K562 (cell line): ENCODE measurements at regions not wholly inside any gene's neighbourhood (a gene's known extent, or its start where the extent isn't known, plus 50 kb on each side); places are given as distances from the start of the nearest gene placed in this dataset.

Experiments used
- ATAC-seq: fragments of 200-7000 bp; cut with Tn5 transposase; 3 replicates; pipeline ENCODE4 v1.9.1; 2020; ENCODE audit warnings: moderate library complexity
- BruUV-seq: library from RNA; stranded (reverse); fragments of 400-500 nt; replicated peaks from 2 replicates; lab custom pipeline; 2021; lab: Mats Ljungman, UMichigan
- CTCF ChIA-PET: fragments of 300-600 bp; formaldehyde crosslinking; extraction: SDS; loops from one replicate; lab custom pipeline; 2021; ENCODE audit warnings: low intra/inter-chr PET ratio; lab: Yijun Ruan, JAX
- POLR2A ChIA-PET: fragments of 300-600, 350-650 bp; sonication (Branson Sonifier 250); formaldehyde crosslinking; extraction: SDS; loops from one replicate; lab custom pipeline; 2021; ENCODE audit warnings: antibody characterized with exemption, inconsistent platforms; lab: Yijun Ruan, JAX
- DNase-seq, 4 experiments: peaks; one replicate each; pipeline versions ENCODE4 v3.0.0 to v3.0.0-alpha.2; 2011 to 2018; ENCODE audit warnings: low spot score in 3 of 4, mixed read lengths in 3 of 4; ENCODE audit errors: extremely low read depth in 1 of 4
- FAIRE-seq: peaks from 2 replicates; lab custom pipeline; 2011; peaks lifted over from hg19 to GRCh38; lab: Jason Lieb, UNC
- H2AFZ ChIP-seq: 2 replicates; pipeline ENCODE4 v1.6.0; 2011; ENCODE audit warnings: low read depth, low read length, control low read depth, inconsistent platforms
- H3K27ac ChIP-seq: fragments of 200-600 bp; 3 replicates; pipeline ENCODE4 v1.8.0; 2011; ENCODE audit warnings: low read depth, mild to moderate bottlenecking, control low read depth, inconsistent platforms, low read length, moderate library complexity, mixed read lengths; ENCODE audit errors: extremely low read depth
- H3K27me3 ChIP-seq, 2 experiments: fragments of 300-600 bp in 1 of 2; 2 replicates in 1 of 2; 3 replicates in 1 of 2; pipeline versions ENCODE4 v1.6.0 to v1.8.0; 2011; ENCODE audit warnings: inconsistent platforms in 2 of 2, low read length in 2 of 2, mild to moderate bottlenecking in 1 of 2, mixed read lengths in 1 of 2, moderate library complexity in 1 of 2; ENCODE audit not compliant: control insufficient read depth in 2 of 2, insufficient read depth in 2 of 2
- H3K36me3 ChIP-seq: fragments of 300-600 bp; 3 replicates; pipeline ENCODE4 v1.8.0; 2011; ENCODE audit warnings: mild to moderate bottlenecking, low read length, inconsistent platforms; ENCODE audit not compliant: control insufficient read depth, insufficient read depth
- H3K4me1 ChIP-seq, 2 experiments: fragments of 200-600 bp in 1 of 2; replicated peaks in 1 of 2; 2 replicates in 1 of 2; 3 replicates in 1 of 2; pipeline versions ENCODE4 v1.5.1 to v1.8.0; 2011; ENCODE audit warnings: inconsistent platforms in 2 of 2, low read length in 2 of 2, mild to moderate bottlenecking in 1 of 2, mixed read lengths in 1 of 2, moderate library complexity in 1 of 2; ENCODE audit not compliant: control insufficient read depth in 2 of 2, insufficient read depth in 2 of 2
- H3K4me2 ChIP-seq: 2 replicates; pipeline ENCODE4 v1.6.1; 2011; ENCODE audit warnings: low read length, control low read depth, inconsistent platforms, mixed read lengths; ENCODE audit not compliant: insufficient read depth
- H3K4me3 ChIP-seq: fragments of 200-600 bp; sonication (generic), shearing (Covaris generic); 2 replicates; pipeline ENCODE4 v1.5.1; 2016; ENCODE audit warnings: control low read depth, inconsistent platforms
- H3K79me2 ChIP-seq: fragments of 200-600 bp; 3 replicates; pipeline ENCODE4 v1.8.0; 2011; ENCODE audit warnings: low read length, inconsistent platforms; ENCODE audit not compliant: control insufficient read depth, insufficient read depth
- H3K9ac ChIP-seq, 2 experiments: 2 replicates each; pipeline versions ENCODE4 v1.6.0 to v1.6.1; 2011; ENCODE audit warnings: low read depth in 2 of 2, low read length in 2 of 2, control low read depth in 1 of 2, inconsistent platforms in 1 of 2, mild to moderate bottlenecking in 1 of 2, mixed read lengths in 1 of 2; ENCODE audit not compliant: insufficient read depth in 1 of 2
- H3K9me1 ChIP-seq: one replicate; pipeline ENCODE4 v1.6.0; 2011; ENCODE audit warnings: inconsistent platforms, mild to moderate bottlenecking, low read length, moderate library complexity; ENCODE audit not compliant: control insufficient read depth, insufficient read depth
- H3K9me3 ChIP-seq: replicated peaks from 2 replicates; pipeline ENCODE4 v1.5.1; 2011; ENCODE audit warnings: low read depth, low read length, inconsistent platforms; ENCODE audit not compliant: control insufficient read depth, insufficient read depth
- H4K20me1 ChIP-seq: replicated peaks from 2 replicates; pipeline ENCODE4 v1.6.1; 2011; ENCODE audit warnings: low read length, inconsistent platforms, mixed read lengths; ENCODE audit not compliant: control insufficient read depth, insufficient read depth
- ADNP ChIP-seq: fragments of 200-800 bp; sonication (Bioruptor generic); IDR thresholded peaks from 2 replicates; pipeline ENCODE4 v1.6.1; 2016; ENCODE audit warnings: missing genetic modification characterization, missing compliant biosample characterization
- ARNT ChIP-seq, 2 experiments: fragments of 450-650 bp; IDR thresholded peaks; 2 replicates each; pipeline ENCODE4 v1.6.1; 2016; ENCODE audit warnings: mild to moderate bottlenecking in 1 of 2
- BCOR ChIP-seq: fragments of 450-650 bp; IDR thresholded peaks from 2 replicates; pipeline ENCODE4 v1.6.1; 2016
- BRD4 ChIP-seq: fragments of 200-600 bp; sonication (generic); IDR thresholded peaks from 2 replicates; pipeline ENCODE4 v1.6.1; 2017; ENCODE audit warnings: inconsistent platforms
- CBX1 ChIP-seq: sonication (generic); IDR thresholded peaks from 2 replicates; pipeline ENCODE4 v1.6.1; 2016; ENCODE audit warnings: antibody characterized with exemption, low read depth, mild to moderate bottlenecking
- CBX3 ChIP-seq, 2 experiments: IDR thresholded peaks; 1 replicate in 1 of 2; 2 replicates in 1 of 2; pipeline ENCODE4 v1.6.1; 2012; ENCODE audit warnings: inconsistent platforms in 2 of 2, low read length in 2 of 2, borderline replicate concordance in 1 of 2, control low read depth in 1 of 2
- ELF1 ChIP-seq: fragments of 200-800 bp; sonication (Bioruptor generic); IDR thresholded peaks from 2 replicates; pipeline ENCODE4 v1.6.1; 2016; ENCODE audit warnings: missing genetic modification characterization, missing compliant biosample characterization
- HDAC2 ChIP-seq: fragments of 450-650 bp; IDR thresholded peaks from 2 replicates; pipeline ENCODE4 v1.6.1; 2016; ENCODE audit warnings: mild to moderate bottlenecking
- HLTF ChIP-seq: fragments of 450-650 bp; IDR thresholded peaks from 2 replicates; pipeline ENCODE4 v1.6.1; 2016
- KDM1A ChIP-seq, 2 experiments: fragments of 450-650 bp; IDR thresholded peaks; 2 replicates each; pipeline ENCODE4 v1.6.1; 2016; ENCODE audit warnings: mild to moderate bottlenecking in 2 of 2
- RBM25 ChIP-seq: fragments of 200-400 bp; formaldehyde crosslinking; IDR thresholded peaks from 2 replicates; pipeline ENCODE4 v1.6.1; 2018; ENCODE audit warnings: low read length, low read depth, moderate library complexity; ENCODE audit not compliant: severe bottlenecking
- RCOR1 ChIP-seq, 2 experiments: IDR thresholded peaks; 2 replicates each; pipeline ENCODE4 v1.6.1; 2012; ENCODE audit warnings: low read depth in 2 of 2, low read length in 2 of 2, borderline replicate concordance in 1 of 2, improper control_type of control experiment in 1 of 2
- TAL1 ChIP-seq: fragments of 450-650 bp; IDR thresholded peaks from 2 replicates; pipeline ENCODE4 v1.6.1; 2016; ENCODE audit warnings: mild to moderate bottlenecking
- TBL1XR1 ChIP-seq, 2 experiments: IDR thresholded peaks; 2 replicates each; pipeline ENCODE4 v1.6.1; 2012; ENCODE audit warnings: improper control_type of control experiment in 2 of 2, low read length in 2 of 2, mild to moderate bottlenecking in 1 of 2
- TRIM24 ChIP-seq, 2 experiments: fragments of 450-650 bp; IDR thresholded peaks; 2 replicates each; pipeline ENCODE4 v1.6.1; 2016
- TRIM28 ChIP-seq: fragments of 450-650 bp; IDR thresholded peaks from 2 replicates; pipeline ENCODE4 v1.6.1; 2017
- WHSC1 ChIP-seq: IDR thresholded peaks from one replicate; pipeline ENCODE4 v1.6.1; 2012; ENCODE audit warnings: low read length, control low read depth, inconsistent platforms
- ZBTB17 ChIP-seq: fragments of 450-650 bp; formaldehyde crosslinking; IDR thresholded peaks from 2 replicates; pipeline ENCODE4 v1.4.0; 2020; ENCODE audit warnings: mild to moderate bottlenecking
- ZKSCAN1 ChIP-seq: fragments of 150-350 bp; IDR thresholded peaks from 2 replicates; pipeline ENCODE4 v1.6.1; 2016; ENCODE audit warnings: low read depth, low read length
- ZNF184 ChIP-seq: sonication (generic); formaldehyde crosslinking; IDR thresholded peaks from 2 replicates; pipeline ENCODE4 v1.5.0; 2020; ENCODE audit warnings: missing genetic modification reagents
- ZNF263 ChIP-seq: sonication (generic); formaldehyde crosslinking; IDR thresholded peaks from 2 replicates; pipeline ENCODE4 v1.8.0; 2022; ENCODE audit warnings: mild to moderate bottlenecking, missing genetic modification reagents, borderline replicate concordance
- ZNF282 ChIP-seq: sonication (generic); formaldehyde crosslinking; IDR thresholded peaks from 2 replicates; pipeline ENCODE4 v1.8.1; 2023; ENCODE audit warnings: missing genetic modification reagents
- ZSCAN29 ChIP-seq: fragments of 450-650 bp; IDR thresholded peaks from 2 replicates; pipeline ENCODE4 v1.6.1; 2017
- WGBS: fragments of 100-300 bp; shearing (Covaris generic); methylation state at CpG from one replicate; pipeline ENCODE4 v1.1.6; 2016; ENCODE audit warnings: low coverage, mixed read lengths; ENCODE audit not compliant: insufficient coverage; ENCODE audit errors: missing lambda C conversion rate; 5-methylcytosine and 5-hydroxymethylcytosine counted together
- in situ Hi-C: fragments of 300-500 bp; cut with MboI; formaldehyde crosslinking; loops from 4 replicates; pipeline ENCODE4 v1.15.0; 2018; ENCODE audit warnings: inconsistent platforms, mixed read lengths
- intact Hi-C: fragments of 100-400 bp; cut with micrococcal nuclease; formaldehyde crosslinking; loops from 2 replicates; pipeline ENCODE4 v1.14.2; 2022
- TF ChIP-seq, protein P1 (sequence below): fragments of 450-650 bp; IDR thresholded peaks from one replicate; pipeline ENCODE4 v1.6.1; 2018; ENCODE audit warnings: mild to moderate bottlenecking, moderate library complexity; ENCODE audit not compliant: partially characterized antibody

GRCh38 chr6:14263881-14264424, 146.4 kb downstream of the CD83 start:
- no peaks in the 10 kb centered on the region for H3K36me3 ChIP-seq
- CTCF ChIA-PET: no interaction called here
- H3K27me3 ChIP-seq: peaks cover 0 to 5% of the 10 kb centered on the region in 2 experiments; a peak in 1 of 5 replicates
- DNase-seq: no peak
- WGBS: 0% methylated on average over 1 of the region's 1 CpG
- POLR2A ChIA-PET: no interaction called here
- BruUV-seq: no TSS peak
- H3K4me1 ChIP-seq: no peaks in the 10 kb centered on the region
- no peak overlapping the region for H3K4me3 ChIP-seq
- no peak overlapping the region for H3K9ac ChIP-seq
- intact Hi-C loops (no loop called here), in situ Hi-C loops (no loop called here)
- H4K20me1 ChIP-seq: no peaks in the 10 kb centered on the region
- H3K79me2 ChIP-seq: no peaks in the 10 kb centered on the region
- no peak for FAIRE-seq
- no peak for ATAC-seq
- no peak overlapping the region for H3K4me2 ChIP-seq
- no peaks in the 10 kb centered on the region; the same call in 1 of the 2 replicates for H3K9me3 ChIP-seq
- no peak overlapping the region for H3K27ac ChIP-seq
- H3K9me1 ChIP-seq: no peaks in the 10 kb centered on the region
- TF ChIP-seq RBM25 (peak; percentile 94), BCOR (peak; percentile 71), ZNF263 (CRISPR knock-in tag) (no peak), HDAC2 (peak; percentile 36; the same call in 1 of the 2 replicates), ZNF282 (CRISPR knock-in tag) (no peak), ADNP (peak; percentile 14; the same call in 1 of the 2 replicates), ZBTB17 (CRISPR knock-in tag) (no peak), ARNT (IDR thresholded peaks at IDR 0.05) (0 out of 4 replicates have a peak, but pooled peaks of 1 of the 2 experiments have one; percentile 33), WHSC1 (no peak), RCOR1 (IDR thresholded peaks at IDR 0.05; ENCODE audit: borderline replicate concordance in 1 of 2, low read depth in 2 of 2, low read length in 2 of 2) (0 out of 4 replicates have a peak, but pooled peaks of 1 of the 2 experiments have one; percentile 50), ZSCAN29 (no peak), TAL1 (no peak), CBX3 (IDR thresholded peaks at IDR 0.05; ENCODE audit: borderline replicate concordance in 1 of 2, low read length in 2 of 2) (peak in 1 of 2 experiments; percentile 95; a peak in 2 of 3 replicates), CBX1 (peak; percentile 78), ZNF184 (CRISPR knock-in tag) (peak; percentile 99), HLTF (peak; percentile 93), TRIM24 (IDR thresholded peaks at IDR 0.05) (0 out of 4 replicates have a peak, but pooled peaks of 1 of the 2 experiments have one; percentile 40), TRIM28 (peak; percentile 93), ZKSCAN1 (peak; percentile 54; the same call in 1 of the 2 replicates), ELF1 (tag) (no peak), BRD4 (no peak), TBL1XR1 (IDR thresholded peaks at IDR 0.05; ENCODE audit: low read length in 2 of 2) (no peak), KDM1A (IDR thresholded peaks at IDR 0.05) (peak in 1 of 2 experiments; percentile 71; a peak in 2 of 4 replicates)
- TF ChIP-seq, protein P1, sequence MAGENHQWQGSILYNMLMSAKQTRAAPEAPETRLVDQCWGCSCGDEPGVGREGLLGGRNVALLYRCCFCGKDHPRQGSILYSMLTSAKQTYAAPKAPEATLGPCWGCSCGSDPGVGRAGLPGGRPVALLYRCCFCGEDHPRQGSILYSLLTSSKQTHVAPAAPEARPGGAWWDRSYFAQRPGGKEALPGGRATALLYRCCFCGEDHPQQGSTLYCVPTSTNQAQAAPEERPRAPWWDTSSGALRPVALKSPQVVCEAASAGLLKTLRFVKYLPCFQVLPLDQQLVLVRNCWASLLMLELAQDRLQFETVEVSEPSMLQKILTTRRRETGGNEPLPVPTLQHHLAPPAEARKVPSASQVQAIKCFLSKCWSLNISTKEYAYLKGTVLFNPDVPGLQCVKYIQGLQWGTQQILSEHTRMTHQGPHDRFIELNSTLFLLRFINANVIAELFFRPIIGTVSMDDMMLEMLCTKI: no peak
- no peak overlapping the region for H2AFZ ChIP-seq
